ENCODE measurements at regions not wholly inside any gene's neighbourhood (a gene's known extent, or its start where the extent isn't known, plus 50 kb on each side); places are given as distances from the start of the nearest gene placed in this dataset.

GRCh38 chr6:780706-781105, 87.8 kb upstream of the EXOC2 start (continued):
- TF ChIP-seq ZNF425 (CRISPR knock-in tag; conservative IDR thresholded peaks at IDR 0.05) (no peak), JAZF1 (CRISPR knock-in tag; IDR thresholded peaks at IDR 0.05) (no peak), ZNF281 (CRISPR knock-in tag; IDR thresholded peaks at IDR 0.05) (no peak), GTF2I (CRISPR knock-in tag; conservative IDR thresholded peaks at IDR 0.05) (no peak), AR (CRISPR knock-in tag; IDR thresholded peaks at IDR 0.05) (no peak), ZBTB21 (CRISPR knock-in tag; IDR thresholded peaks at IDR 0.05; ENCODE audit: borderline replicate concordance) (no peak), ESRRA (CRISPR knock-in tag; IDR thresholded peaks at IDR 0.05; ENCODE audit: borderline replicate concordance) (no peak), TEAD1 (CRISPR knock-in tag; IDR thresholded peaks at IDR 0.05) (no peak), PRRX2 (CRISPR knock-in tag; IDR thresholded peaks at IDR 0.05) (no peak)

GRCh38 chr6:776951-777350, 84.0 kb upstream of the EXOC2 start:
- H3K4me3 Mint-ChIP-seq, result no peak overlapping the region
- H3K36me3 Mint-ChIP-seq, result no peaks in the 10 kb centered on the region
- peaks cover 6% of the 10 kb centered on the region for H3K4me1 Mint-ChIP-seq
- no peak overlapping the region for H3K27ac Mint-ChIP-seq
- TF ChIP-seq PREB (CRISPR knock-in tag; IDR thresholded peaks at IDR 0.05; ENCODE audit: borderline replicate concordance) (no peak), OVOL2 (CRISPR knock-in tag; IDR thresholded peaks at IDR 0.05; ENCODE audit: borderline replicate concordance) (no peak), ERG (CRISPR knock-in tag; IDR thresholded peaks at IDR 0.05) (no peak), JUN (CRISPR knock-in tag; IDR thresholded peaks at IDR 0.05) (no peak), HMGXB4 (CRISPR knock-in tag; IDR thresholded peaks at IDR 0.05) (no peak), ZSCAN18 (CRISPR knock-in tag; IDR thresholded peaks at IDR 0.05) (no peak), ATF1 (CRISPR knock-in tag; IDR thresholded peaks at IDR 0.05) (no peak), ZNF425 (CRISPR knock-in tag; conservative IDR thresholded peaks at IDR 0.05) (no peak)
- ChIA-PET CTCF (interaction anchor here (0.6 to 1.5 kb wide), 2 partner anchors 55 to 365 kb away, joined by 3 read pairs; no protein-coding TSS in a partner anchor), POLR2A (no interaction called here)
- ATAC-seq, result no peak
- DNase-seq (ENCODE audit: low spot score), result no peak
- no peaks in the 10 kb centered on the region; the same call in 1 of the 2 replicates for H3K27me3 Mint-ChIP-seq (ENCODE audit: low read depth)
- H3K9me3 Mint-ChIP-seq, result peaks cover 5% of the 10 kb centered on the region
